ENCODE measurements at regions not wholly inside any gene's neighbourhood (a gene's known extent, or its start where the extent isn't known, plus 50 kb on each side); places are given as distances from the start of the nearest gene placed in this dataset.

DNA sequence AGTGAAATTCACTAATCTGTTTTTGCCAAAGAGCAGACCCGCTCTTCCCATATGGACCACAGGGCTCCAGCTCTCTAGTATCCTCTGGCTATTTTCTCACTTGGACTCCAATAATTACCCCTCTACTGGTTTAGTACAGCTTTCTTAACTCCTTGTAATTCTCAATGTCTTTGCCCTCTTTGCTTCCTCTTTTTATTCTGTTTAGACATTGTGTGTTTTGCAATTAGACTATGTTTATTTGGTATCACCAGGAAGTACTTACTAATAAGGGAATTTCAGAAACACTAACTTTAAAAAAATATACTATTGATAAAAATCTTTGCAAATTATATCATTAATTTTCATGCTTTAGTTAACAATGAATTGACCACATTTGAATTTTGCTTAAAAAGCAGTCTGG, 111.6 kb upstream of the OBI1 start:
- no peak for DNase-seq

- no peak for DNase-seq
These were observed 110.0 kb upstream of the OBI1 start for GRCh38 chr13:78768950-78769349.

GRCh38 chr13:78764665-78765064, 105.7 kb upstream of the OBI1 start:
- DNase-seq: no peak

- no peak for DNase-seq
These were observed 103.9 kb upstream of the OBI1 start for GRCh38 chr13:78762825-78763224.

DNA sequence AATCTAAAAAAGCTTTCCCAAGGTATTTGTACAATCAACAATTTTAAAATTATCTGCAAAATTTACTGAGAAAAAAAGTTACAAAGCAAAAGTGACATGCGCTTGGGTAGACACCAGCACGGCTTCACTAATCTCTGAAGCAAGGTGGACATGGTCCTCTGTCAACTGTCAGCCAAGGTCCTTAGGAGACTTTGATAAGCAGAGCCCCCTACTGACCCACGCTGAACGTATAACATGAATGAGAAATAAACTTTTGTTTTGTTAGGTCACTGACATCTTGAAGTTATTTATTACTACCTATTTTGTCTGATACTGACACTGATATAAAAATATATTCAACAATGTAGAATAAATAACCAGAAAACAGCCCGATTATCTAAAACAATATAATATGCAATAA, 100.7 kb upstream of the OBI1 start:
- no peak for DNase-seq

DNA sequence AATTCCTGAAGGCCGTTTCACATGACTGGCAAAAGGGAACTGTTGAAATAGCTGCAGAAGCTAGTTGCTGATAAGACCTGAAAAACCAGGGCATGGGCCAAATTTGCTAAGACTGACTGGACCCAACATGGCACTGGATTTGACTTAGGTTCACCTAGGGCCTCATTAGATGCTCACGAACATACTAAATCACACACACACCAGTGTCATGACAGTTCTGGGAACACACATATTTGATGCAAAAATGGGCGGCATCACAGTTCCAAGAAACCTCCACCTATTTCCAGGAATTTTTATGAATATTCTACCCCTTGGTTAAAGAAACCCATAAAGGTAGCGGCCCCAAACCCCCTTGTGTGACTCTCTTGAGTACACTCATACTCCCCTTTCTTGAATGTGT, 99.6 kb upstream of the OBI1 start:
- no peak for DNase-seq

GRCh38 chr13:78753435-78753834, 94.5 kb upstream of the OBI1 start:
- DNase-seq: no peak

- DNase-seq: no peak
These were observed 91.8 kb upstream of the OBI1 start for GRCh38 chr13:78750735-78751134.

DNA sequence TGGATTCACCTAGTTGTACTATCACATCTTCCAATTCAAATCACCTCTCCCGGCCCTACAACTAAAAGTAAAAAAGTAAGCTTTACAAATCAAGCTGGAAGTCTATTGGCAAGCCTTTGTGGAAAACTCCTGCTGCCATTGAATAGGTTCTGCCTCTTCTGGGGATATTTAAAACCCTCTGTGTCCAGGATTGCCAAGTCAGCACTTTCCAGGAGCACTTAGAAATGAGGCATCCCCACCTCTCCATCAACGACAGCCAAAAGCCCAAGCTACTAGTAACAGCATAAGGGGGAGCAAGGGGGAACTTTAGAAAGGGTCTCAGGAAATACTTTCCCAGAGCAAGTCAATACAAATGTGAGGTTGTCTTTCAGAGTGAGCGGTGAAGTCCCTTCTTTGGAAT, 85.0 kb upstream of the OBI1 start:
- DNase-seq: no peak

GRCh38 chr13:78742659-78743058, 83.7 kb upstream of the OBI1 start:
- no peak for DNase-seq

DNA sequence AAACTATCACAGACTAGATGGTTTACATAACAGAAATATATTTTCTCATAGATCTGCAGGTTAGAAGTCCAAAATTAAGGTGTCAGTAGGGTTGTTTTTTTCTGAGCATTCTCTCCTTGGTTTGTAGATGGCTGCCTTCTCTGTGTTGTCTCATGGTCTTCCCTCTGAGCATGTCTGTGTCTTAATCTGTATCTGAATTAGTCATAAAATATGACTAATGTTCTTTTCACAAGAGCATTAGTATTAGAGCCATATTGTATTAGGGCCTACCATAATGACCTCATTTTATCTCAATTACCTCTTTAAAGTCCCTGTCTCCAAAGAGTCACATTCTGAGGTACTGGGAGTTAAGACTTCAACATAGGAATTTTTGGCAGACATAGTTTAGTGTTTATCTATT, 77.2 kb upstream of the OBI1 start:
- DNase-seq: no peak

GRCh38 chr13:78732445-78733017, 73.6 kb upstream of the OBI1 start:
- DNase-seq: no peak

GRCh38 chr13:78722700-78723099, 63.7 kb upstream of the OBI1 start:
- DNase-seq: no peak

- no peak for DNase-seq
These were observed 60.4 kb upstream of the OBI1 start for GRCh38 chr13:78719367-78719766.

DNA sequence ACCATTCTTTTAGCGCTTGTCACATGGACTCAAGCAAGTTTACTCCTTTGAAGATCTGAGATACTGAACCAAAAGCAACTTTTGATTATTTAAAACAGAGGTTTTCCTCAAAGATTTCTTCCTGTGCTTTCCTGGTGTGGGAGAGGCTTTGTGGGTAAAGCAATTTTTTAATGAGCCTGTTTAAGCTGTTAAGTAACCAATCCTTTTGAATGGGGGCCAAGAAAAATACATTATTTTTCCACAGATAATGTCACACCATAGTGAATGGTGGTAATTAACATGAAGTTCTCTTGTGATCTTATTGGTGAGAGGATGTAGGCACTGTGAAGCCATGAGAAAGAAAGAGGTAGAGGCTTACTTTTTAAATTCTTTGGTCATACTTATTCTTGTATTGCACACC, 55.8 kb upstream of the OBI1 start:
- DNase-seq: no peak

GRCh38 chr13:78712831-78713230, 53.9 kb upstream of the OBI1 start:
- no peak for DNase-seq

DNA sequence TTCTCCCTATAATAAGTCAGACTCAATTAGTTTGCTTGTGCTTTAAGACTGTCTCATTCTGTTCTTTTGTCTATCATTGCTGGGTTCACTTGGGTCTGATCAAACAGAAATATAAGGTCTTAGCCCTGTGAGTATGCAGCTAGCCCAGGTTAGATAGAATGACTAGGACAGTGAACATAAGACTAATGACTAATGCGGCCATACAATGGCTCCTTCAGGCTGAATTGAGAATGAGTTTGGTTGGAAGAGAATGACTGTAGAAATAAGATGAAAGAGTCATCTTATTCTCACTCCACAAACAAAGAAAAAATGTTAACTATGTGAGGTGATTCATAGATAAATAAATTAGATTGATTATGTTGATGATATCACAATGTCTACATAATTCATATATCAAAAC, 50.1 kb upstream of the OBI1 start:
- DNase-seq: no peak
